Stimulated activated naive CD8-positive, alpha-beta T cell treated with anti-CD3 and anti-CD28 coated beads, Interleukin-15, Interleukin-2, amounts not matched to agents 100 ng/mL and 50 ng/mL, for 24 hours (primary cell): ENCODE measurements at regions not wholly inside any gene's neighbourhood (a gene's known extent, or its start where the extent isn't known, plus 50 kb on each side); places are given as distances from the start of the nearest gene placed in this dataset.
"Not testable (repeated sequence)": the region's sequence is repeated elsewhere in the genome, so short reads cannot be mapped to it uniquely, and the experiment has no call there.

Source experiments
- H3K27ac Mint-ChIP-seq: one replicate; pipeline ENCODE4 v1.8.0; 2021; ENCODE audit warnings: mild to moderate bottlenecking, mixed read lengths
- H3K27me3 Mint-ChIP-seq: one replicate; pipeline ENCODE4 v1.8.0; 2021; ENCODE audit warnings: mixed read lengths
- H3K36me3 Mint-ChIP-seq: one replicate; pipeline ENCODE4 v1.8.0; 2021; ENCODE audit warnings: low read depth, mixed read lengths
- H3K4me1 Mint-ChIP-seq: one replicate; pipeline ENCODE4 v1.8.0; 2021; ENCODE audit warnings: low read depth, mixed read lengths
- H3K4me3 Mint-ChIP-seq: one replicate; pipeline ENCODE4 v1.8.0; 2021; ENCODE audit warnings: mild to moderate bottlenecking, mixed read lengths
- H3K9me3 Mint-ChIP-seq: one replicate; pipeline ENCODE4 v1.8.0; 2021; ENCODE audit warnings: mixed read lengths

DNA sequence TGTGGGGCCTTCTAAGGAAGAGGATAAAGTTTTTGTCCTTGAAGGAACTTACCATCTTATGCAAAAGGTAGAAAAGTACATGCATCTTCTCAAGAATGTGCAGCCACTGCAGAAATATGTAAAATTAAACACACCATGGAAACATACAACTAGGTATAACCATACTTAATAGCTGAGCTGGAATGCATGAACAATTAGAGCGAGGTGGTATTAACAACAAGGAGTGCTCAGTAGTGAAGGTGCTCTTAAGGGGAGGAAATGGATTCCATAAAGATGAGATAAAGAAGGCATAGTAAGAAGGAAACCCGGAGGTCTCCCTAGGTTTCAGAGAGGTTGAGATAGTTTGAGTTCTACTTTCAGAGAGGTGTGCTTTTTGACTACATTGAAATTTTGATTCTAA lies 415.9 kb downstream of the NDFIP2 start:
- Mint-ChIP-seq H3K27ac (no peak overlapping the region), H3K36me3 (no peaks in the 10 kb centered on the region), H3K4me3 (no peak overlapping the region), H3K4me1 (no peaks in the 10 kb centered on the region), H3K9me3 (no peaks in the 10 kb centered on the region), H3K27me3 (no peaks in the 10 kb centered on the region)

DNA sequence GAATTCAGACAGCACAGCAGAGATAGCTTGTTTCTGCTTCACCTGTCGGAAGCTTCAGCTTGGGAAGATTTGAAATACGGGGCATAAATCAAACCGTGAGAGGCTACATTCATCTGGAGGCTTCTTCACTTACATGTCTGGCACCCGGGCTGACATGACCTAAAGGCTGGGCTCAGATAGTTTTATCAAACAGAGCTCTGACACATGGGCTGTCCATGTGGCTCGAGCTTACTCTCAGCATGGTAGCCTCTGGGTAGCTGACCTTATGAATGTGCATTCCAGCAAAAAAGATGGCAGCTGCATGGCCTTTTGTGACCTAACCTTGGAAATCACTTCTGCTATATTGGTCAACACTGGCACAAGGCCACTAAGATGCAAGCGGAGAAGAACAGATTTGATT lies 414.5 kb downstream of the NDFIP2 start:
- H3K36me3 Mint-ChIP-seq = no peaks in the 10 kb centered on the region
- H3K4me1 Mint-ChIP-seq = no peaks in the 10 kb centered on the region
- no peak overlapping the region for H3K4me3 Mint-ChIP-seq
- H3K27ac Mint-ChIP-seq = no peak overlapping the region
- no peaks in the 10 kb centered on the region for H3K9me3 Mint-ChIP-seq
- no peaks in the 10 kb centered on the region for H3K27me3 Mint-ChIP-seq

DNA sequence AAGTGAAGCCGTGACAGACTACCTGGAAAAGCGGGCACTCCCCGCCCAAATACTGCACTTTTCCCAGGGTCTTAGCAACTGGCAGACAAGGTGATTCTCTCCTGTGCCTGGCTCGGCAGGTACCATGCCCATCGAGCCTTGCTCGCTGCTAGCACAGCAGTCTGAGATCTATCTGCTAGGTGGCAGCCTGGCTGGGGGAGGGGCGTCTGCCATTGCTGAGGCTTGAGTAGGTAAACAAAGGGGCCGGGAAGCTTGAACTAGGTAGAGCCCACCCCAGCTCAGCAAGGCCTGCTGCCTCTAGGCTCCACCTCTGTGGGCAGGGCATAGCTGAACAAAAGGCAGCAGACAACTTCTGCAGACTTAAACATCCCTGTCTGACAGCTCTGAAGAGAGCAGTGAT lies 406.3 kb downstream of the NDFIP2 start:
- not testable (repeated sequence) for H3K27ac Mint-ChIP-seq, H3K9me3 Mint-ChIP-seq, H3K4me3 Mint-ChIP-seq, H3K4me1 Mint-ChIP-seq, H3K36me3 Mint-ChIP-seq, H3K27me3 Mint-ChIP-seq

DNA sequence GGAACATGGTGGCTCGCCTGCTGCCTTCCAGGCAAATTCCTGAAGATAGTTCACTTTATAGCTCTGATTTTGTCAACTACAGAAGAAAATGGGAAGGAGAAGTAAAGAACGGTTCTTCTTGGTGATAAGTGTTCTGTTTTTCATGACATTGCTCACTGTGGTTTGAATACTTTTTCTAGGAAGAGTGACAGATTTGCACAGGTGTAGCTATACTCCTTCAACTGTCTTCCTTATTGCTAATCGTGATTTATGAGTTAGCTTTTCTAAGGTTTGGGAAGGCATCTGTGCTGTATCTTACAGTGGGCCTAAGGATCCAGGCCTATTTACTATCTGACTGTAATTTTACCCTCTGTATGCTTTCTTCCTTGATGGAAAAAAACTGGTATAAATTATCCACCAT lies 405.6 kb downstream of the NDFIP2 start:
- H3K36me3 Mint-ChIP-seq = no peaks in the 10 kb centered on the region
- H3K4me1 Mint-ChIP-seq = no peaks in the 10 kb centered on the region
- H3K27ac Mint-ChIP-seq = no peak overlapping the region
- H3K4me3 Mint-ChIP-seq = no peak overlapping the region
- H3K27me3 Mint-ChIP-seq = no peaks in the 10 kb centered on the region
- peaks cover 4% of the 10 kb centered on the region for H3K9me3 Mint-ChIP-seq

DNA sequence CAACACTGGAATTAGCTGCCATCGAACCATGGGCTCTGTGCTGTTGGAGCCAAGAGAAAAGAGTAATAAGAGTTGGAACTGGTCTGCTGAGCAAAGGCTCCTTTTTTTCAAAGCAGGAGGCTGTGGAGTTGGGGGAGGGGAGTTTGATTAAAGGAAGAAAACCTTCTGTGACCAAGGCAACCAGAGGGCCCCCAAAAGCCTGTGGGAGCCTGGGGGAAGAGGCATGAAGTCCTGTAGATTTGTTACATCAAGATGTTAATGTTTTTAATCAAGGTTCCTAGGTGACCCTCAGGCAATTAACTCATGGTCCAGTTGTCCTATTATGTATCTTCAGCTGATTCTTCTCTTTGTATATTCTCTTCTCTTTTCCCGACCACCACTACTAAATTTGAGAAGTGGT lies 403.9 kb downstream of the NDFIP2 start:
- Mint-ChIP-seq H3K27ac (no peak overlapping the region), H3K4me3 (no peak overlapping the region), H3K4me1 (no peaks in the 10 kb centered on the region), H3K9me3 (peaks cover 2% of the 10 kb centered on the region), H3K27me3 (no peaks in the 10 kb centered on the region), H3K36me3 (no peaks in the 10 kb centered on the region)

DNA sequence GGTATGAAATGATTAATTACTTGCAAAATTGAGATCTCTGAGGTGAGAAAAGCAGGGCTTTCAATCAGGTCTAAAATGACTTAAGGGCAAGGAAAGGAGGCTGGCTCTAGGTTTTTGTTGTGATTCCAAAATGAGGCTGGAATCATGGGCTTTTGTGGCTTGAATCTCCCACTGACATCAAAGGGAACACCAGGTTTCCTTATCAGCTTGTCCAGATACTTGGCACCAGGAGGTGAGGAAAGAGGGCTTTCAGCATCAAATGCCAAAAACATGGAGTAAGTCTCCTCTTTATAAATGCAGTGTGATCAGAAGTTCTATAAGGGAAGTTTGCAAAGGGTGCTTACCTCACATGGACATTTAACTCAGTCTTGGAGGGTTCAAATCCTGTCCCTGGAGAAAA lies 402.3 kb downstream of the NDFIP2 start:
- no peaks in the 10 kb centered on the region for H3K9me3 Mint-ChIP-seq
- H3K36me3 Mint-ChIP-seq = no peaks in the 10 kb centered on the region
- no peak overlapping the region for H3K4me3 Mint-ChIP-seq

DNA sequence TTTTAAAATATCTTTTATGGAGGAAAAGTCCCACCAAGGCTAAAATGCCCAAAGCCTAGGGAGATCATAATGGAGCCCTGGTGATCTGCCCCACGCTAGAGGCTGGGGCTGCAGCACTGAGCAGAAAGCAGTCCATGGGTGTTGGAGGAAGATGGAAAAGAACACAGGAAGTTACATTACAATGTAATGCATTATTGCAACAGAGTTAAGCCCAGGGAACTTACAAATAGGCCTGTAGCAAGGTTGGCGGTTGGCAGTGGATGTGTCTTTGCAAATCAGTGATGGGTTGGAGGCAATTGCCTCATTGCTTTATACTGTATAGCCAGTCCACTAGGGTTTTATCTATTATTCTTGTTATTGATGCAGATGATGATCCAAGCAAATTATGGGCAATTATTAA lies 399.9 kb downstream of the NDFIP2 start:
- H3K36me3 Mint-ChIP-seq = no peaks in the 10 kb centered on the region
- no peaks in the 10 kb centered on the region for H3K4me1 Mint-ChIP-seq
- H3K27ac Mint-ChIP-seq = no peak overlapping the region
- no peaks in the 10 kb centered on the region for H3K27me3 Mint-ChIP-seq
- no peaks in the 10 kb centered on the region for H3K9me3 Mint-ChIP-seq
- H3K4me3 Mint-ChIP-seq = no peak overlapping the region

More for the DNA sequence above, 402.3 kb downstream of the NDFIP2 start:
- no peaks in the 10 kb centered on the region for H3K4me1 Mint-ChIP-seq
- no peaks in the 10 kb centered on the region for H3K27me3 Mint-ChIP-seq
- H3K27ac Mint-ChIP-seq = no peak overlapping the region

DNA sequence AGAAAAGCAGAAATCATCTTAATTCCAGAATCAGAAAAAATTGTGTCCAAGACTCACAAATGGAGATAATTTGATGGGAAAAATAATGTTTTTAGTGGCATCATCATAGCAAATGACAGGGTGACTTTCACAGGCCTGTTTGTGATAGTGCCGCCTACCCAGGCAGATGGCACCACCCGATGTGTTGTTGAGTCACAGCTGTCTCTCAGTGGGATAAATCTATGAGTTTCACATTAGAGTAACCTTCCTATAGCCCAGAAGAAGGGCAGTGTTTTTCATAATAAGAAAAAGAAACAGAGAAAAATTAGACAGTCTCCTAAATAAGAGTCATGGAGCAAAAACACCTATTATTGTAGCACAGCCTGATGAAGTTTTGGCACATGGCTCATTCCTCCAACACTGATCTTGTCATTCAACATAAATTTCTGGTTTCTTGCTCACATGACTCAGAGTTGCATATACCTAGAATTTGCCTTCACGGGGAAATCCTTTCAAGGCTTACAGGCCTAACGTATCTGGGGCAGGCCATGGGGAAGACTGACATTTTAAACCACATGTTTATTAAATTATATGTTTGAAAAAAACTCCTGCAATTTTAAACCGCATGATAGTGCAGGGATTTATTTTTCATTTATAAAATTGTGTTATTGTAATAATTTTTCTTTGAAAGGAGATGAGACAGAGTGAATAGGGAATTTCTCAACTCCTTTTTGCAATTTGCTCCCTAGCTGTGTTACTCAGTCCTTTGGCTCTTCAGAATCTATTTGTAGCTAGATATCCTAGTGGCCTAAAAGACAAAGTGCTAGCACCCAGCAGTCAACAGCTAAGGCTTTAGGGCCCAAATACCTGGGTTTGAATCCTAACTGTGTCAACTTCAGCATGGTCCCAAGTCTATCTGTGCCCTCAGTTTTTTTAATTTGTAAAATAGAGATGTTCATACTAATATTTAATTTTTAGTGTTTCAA lies 393.7 kb downstream of the NDFIP2 start:
- H3K4me3 Mint-ChIP-seq = no peak overlapping the region
- H3K36me3 Mint-ChIP-seq = no peaks in the 10 kb centered on the region
- H3K27ac Mint-ChIP-seq = no peak overlapping the region
- no peaks in the 10 kb centered on the region for H3K9me3 Mint-ChIP-seq
- no peaks in the 10 kb centered on the region for H3K4me1 Mint-ChIP-seq
- no peaks in the 10 kb centered on the region for H3K27me3 Mint-ChIP-seq

DNA sequence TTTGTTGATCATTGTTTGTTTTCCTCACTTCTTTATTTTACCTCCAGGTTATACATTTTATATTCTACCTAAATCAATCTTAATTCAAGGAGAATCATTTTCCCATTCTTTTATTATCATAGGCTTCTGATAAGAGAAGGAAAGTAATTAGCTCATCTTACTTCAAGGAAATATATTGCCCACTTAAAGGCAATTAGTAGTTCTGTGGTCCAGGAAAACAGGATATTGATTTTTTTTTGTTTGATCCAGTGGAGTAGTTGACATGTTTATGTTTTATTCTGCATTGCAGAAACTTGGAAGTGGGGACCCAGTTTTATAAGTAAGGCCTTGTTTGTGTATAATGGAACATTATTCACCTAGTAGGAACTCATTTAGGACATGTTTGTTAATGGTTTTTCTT lies 390.6 kb downstream of the NDFIP2 start:
- H3K27ac Mint-ChIP-seq = no peak overlapping the region
- no peaks in the 10 kb centered on the region for H3K4me1 Mint-ChIP-seq
- no peaks in the 10 kb centered on the region for H3K27me3 Mint-ChIP-seq
- H3K4me3 Mint-ChIP-seq = no peak overlapping the region
- no peaks in the 10 kb centered on the region for H3K9me3 Mint-ChIP-seq
- no peaks in the 10 kb centered on the region for H3K36me3 Mint-ChIP-seq

DNA sequence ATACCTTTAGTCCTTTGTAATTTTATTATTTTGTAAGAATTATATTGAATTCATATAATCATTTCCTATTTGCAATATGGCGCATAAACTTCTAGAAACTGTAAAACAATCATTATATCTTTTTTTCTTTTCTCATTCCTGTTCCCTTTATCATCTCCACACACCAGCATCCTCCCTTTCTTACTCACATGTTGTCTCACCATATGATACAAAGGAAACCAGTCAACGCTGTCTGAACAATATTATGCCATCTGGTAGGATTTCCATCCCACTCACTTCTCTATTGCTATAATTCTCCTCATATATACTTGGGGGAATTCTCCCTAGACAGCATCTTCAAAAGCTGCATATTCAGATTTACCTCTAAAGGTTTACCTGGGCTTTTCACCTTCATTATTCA lies 389.8 kb downstream of the NDFIP2 start:
- no peaks in the 10 kb centered on the region for H3K27me3 Mint-ChIP-seq
- no peaks in the 10 kb centered on the region for H3K9me3 Mint-ChIP-seq
- H3K4me1 Mint-ChIP-seq = no peaks in the 10 kb centered on the region
- no peak overlapping the region for H3K27ac Mint-ChIP-seq
- no peak overlapping the region for H3K4me3 Mint-ChIP-seq
- H3K36me3 Mint-ChIP-seq = no peaks in the 10 kb centered on the region

DNA sequence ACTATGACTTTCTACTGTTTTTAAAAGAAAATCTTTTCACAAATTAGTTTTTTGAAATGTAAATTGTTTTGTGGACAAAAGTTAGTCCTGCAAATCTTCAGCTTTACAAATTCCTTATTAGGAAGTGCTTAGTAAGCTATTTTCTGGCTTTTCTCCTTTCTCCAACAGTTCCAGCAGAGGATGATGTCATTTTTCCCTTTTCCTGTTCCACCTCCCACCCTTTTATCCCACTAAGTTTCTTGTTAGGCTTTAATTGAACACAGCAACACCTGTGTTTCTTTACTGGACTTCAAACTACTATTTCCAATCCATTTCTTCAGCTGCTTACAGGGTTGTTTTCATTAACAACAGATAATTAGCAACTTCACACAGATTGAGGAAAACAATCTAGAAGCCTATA lies 389.2 kb downstream of the NDFIP2 start:
- Mint-ChIP-seq H3K4me3 (no peak overlapping the region), H3K27me3 (no peaks in the 10 kb centered on the region), H3K4me1 (no peaks in the 10 kb centered on the region), H3K36me3 (no peaks in the 10 kb centered on the region), H3K27ac (no peak overlapping the region), H3K9me3 (no peaks in the 10 kb centered on the region)

DNA sequence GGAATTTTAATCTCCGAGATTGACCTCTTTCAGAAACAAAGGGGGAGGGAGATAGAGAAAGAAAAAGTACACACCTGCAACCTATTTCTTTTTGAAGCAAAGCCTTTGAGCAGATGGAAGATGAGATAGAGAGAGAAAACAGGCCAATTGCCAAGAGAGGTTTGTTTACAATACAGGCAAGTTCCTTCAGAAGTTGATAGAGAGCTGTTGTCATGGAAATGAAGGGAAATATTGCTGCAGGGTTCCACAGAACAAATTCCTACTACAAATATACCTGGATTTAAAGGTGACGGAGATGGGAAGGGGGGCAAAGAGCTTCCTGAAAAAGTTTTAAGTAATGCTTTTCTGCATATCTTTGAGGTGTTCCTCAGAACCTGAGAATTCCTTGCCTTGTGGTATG lies 388.4 kb downstream of the NDFIP2 start:
- H3K36me3 Mint-ChIP-seq = no peaks in the 10 kb centered on the region
- H3K4me1 Mint-ChIP-seq = no peaks in the 10 kb centered on the region
- no peak overlapping the region for H3K4me3 Mint-ChIP-seq
- no peak overlapping the region for H3K27ac Mint-ChIP-seq
- no peaks in the 10 kb centered on the region for H3K27me3 Mint-ChIP-seq
- no peaks in the 10 kb centered on the region for H3K9me3 Mint-ChIP-seq

DNA sequence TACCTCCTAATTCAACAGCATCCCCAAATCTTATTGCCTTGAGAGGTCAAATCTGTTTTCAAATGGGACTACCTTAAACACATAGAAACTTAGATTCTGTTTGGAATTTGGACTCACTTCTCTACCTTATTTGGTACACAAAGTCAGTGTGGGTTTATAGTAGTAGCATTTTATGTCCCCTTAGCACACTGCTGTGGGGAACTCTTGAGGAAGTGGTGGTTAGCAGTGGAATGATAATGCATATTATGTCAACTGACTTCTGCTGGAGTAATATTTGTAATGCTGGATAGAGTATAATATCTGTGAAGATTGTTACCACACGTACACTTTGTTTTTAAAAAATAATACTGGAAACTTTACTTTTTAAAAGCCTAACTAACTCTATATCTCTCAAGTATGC lies 386.3 kb downstream of the NDFIP2 start:
- Mint-ChIP-seq H3K27me3 (no peaks in the 10 kb centered on the region), H3K27ac (no peak overlapping the region)

DNA sequence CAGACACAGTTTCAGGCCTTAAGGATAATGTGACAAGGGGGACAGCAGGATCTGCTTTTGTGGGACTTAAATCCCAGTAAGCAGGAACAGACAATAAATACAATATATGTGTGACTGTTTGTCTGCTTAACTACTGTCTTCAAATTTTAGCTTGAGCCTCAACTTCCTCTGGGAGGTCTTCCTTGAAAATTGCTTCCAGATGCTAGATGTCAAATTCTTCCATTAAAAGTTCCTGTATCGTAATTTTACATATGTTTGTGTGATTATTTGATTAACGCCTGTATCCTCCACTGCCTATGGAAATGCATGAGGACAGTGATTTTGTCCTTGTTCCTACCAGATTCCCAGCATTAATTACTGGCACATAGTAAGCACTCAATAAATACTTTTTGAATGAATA lies 385.5 kb downstream of the NDFIP2 start:
- H3K9me3 Mint-ChIP-seq = no peaks in the 10 kb centered on the region
- H3K36me3 Mint-ChIP-seq = no peaks in the 10 kb centered on the region
- no peaks in the 10 kb centered on the region for H3K27me3 Mint-ChIP-seq
- H3K27ac Mint-ChIP-seq = no peak overlapping the region
- no peak overlapping the region for H3K4me3 Mint-ChIP-seq
- no peaks in the 10 kb centered on the region for H3K4me1 Mint-ChIP-seq

More for the DNA sequence above, 386.3 kb downstream of the NDFIP2 start:
- Mint-ChIP-seq H3K4me1 (no peaks in the 10 kb centered on the region), H3K36me3 (no peaks in the 10 kb centered on the region), H3K4me3 (no peak overlapping the region), H3K9me3 (no peaks in the 10 kb centered on the region)

DNA sequence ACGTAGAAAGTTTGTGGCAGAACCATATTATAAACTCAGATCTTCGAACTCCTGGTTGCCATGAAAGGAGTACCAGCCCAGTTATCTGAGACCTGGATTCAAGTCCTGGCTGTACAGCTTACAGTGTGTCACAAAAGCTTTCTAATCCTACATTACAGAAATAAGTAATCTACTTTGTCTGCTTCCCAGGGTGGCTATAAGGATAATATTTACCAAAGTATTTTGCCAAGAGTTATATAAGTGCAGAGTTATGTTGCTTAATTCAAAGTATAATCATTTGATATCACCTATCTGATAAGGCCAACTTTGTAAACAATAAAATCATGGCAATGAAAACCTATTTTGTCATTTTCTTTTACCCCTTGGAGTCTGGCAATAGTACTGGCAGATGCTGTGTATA lies 381.6 kb downstream of the NDFIP2 start:
- Mint-ChIP-seq H3K27me3 (no peaks in the 10 kb centered on the region), H3K9me3 (no peaks in the 10 kb centered on the region), H3K27ac (no peak overlapping the region), H3K4me1 (no peaks in the 10 kb centered on the region), H3K4me3 (no peak overlapping the region), H3K36me3 (no peaks in the 10 kb centered on the region)

DNA sequence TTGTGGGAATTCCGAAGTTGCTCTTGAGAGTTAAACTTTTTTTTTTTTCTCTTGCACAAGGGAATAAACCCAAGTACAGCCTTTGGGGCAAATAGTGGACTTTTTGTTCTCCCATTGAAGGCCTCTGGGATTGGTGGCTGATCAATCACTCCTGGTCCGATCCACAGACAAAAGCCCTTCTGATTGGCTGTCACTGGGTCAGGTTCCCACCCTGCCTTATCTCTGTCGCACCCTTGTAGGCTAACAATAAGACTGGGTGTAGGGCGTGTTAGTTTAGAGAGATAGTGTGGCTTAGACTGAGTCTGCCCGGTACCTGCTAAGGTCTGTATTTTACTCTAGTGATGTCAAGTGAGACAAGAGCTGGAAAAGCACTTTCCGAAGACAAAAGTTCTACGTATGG lies 380.8 kb downstream of the NDFIP2 start:
- H3K36me3 Mint-ChIP-seq = no peaks in the 10 kb centered on the region
- no peak overlapping the region for H3K4me3 Mint-ChIP-seq
- no peaks in the 10 kb centered on the region for H3K9me3 Mint-ChIP-seq
- H3K27me3 Mint-ChIP-seq = no peaks in the 10 kb centered on the region
- no peaks in the 10 kb centered on the region for H3K4me1 Mint-ChIP-seq
- no peak overlapping the region for H3K27ac Mint-ChIP-seq
